Neutrophil (primary cell): ENCODE measurements at regions not wholly inside any gene's neighbourhood (a gene's known extent, or its start where the extent isn't known, plus 50 kb on each side); places are given as distances from the start of the nearest gene placed in this dataset.
"Not testable (repeated sequence)": the region's sequence is repeated elsewhere in the genome, so short reads cannot be mapped to it uniquely, and the experiment has no call there.

Experiments used
- H3K27ac ChIP-seq: fragments of 200-600 bp; sonication (generic); 2 replicates; pipeline ENCODE4 v1.5.1; 2016; ENCODE audit warnings: mild to moderate bottlenecking, moderate library complexity
- H3K27me3 ChIP-seq: fragments of 200-600 bp; sonication (generic); 2 replicates; pipeline ENCODE4 v1.6.0; 2016; ENCODE audit warnings: mild to moderate bottlenecking
- H3K36me3 ChIP-seq: fragments of 200-600 bp; sonication (generic); 2 replicates; pipeline ENCODE4 v1.5.1; 2017
- H3K4me1 ChIP-seq, 2 experiments: fragments of 200-600 bp in 1 of 2; sonication (generic) in 1 of 2; 1 replicate in 1 of 2; 2 replicates in 1 of 2; pipeline versions ENCODE4 v1.5.1 to v1.6.1; 2013 to 2016; ENCODE audit warnings: low read depth in 1 of 2, low read length in 1 of 2, mild to moderate bottlenecking in 1 of 2, moderate library complexity in 1 of 2; ENCODE audit not compliant: control insufficient read depth in 1 of 2, insufficient read depth in 1 of 2
- H3K4me3 ChIP-seq, 2 experiments: fragments of 200-600 bp in 1 of 2; sonication (generic) in 1 of 2; 1 replicate in 1 of 2; 2 replicates in 1 of 2; pipeline ENCODE4 v1.5.1; 2013 to 2016; ENCODE audit warnings: low read depth in 1 of 2, low read length in 1 of 2, mild to moderate bottlenecking in 1 of 2, moderate library complexity in 1 of 2
- H3K9me3 ChIP-seq: fragments of 200-600 bp; sonication (generic); 2 replicates; pipeline ENCODE4 v1.5.1; 2016
- TF ChIP-seq, protein P1 (sequence below): fragments of 200-600 bp; sonication (generic); IDR thresholded peaks from 2 replicates; pipeline ENCODE4 v1.5.1; 2016; ENCODE audit warnings: antibody characterized with exemption

DNA sequence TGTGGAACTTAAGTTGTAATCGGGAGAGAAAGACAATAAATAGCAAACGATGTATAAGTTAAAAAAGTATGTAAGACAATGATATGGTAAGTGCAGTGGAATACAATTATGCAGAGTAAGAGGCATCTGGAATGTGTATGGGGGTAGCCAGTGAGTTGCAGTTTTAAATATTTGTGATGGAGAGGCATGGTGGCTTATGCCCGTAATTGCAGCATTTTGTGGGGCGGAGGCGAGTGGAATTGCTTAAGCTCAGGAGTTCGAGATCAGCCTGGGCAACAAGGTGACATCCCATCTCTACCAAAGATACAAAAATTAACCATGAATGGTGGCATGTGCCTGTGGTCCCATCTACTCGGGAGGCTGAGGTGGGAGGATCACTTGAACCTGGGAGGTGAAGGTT, 52.5 kb upstream of the WDFY3 start:
- Histone ChIP-seq H3K27me3 (no peaks in the 10 kb centered on the region), H3K36me3 (no peaks in the 10 kb centered on the region), H3K4me3 (no peak overlapping the region), H3K4me1 (no peaks in the 10 kb centered on the region), H3K27ac (no peak overlapping the region), H3K9me3 (no peaks in the 10 kb centered on the region)
- TF ChIP-seq, protein P1, sequence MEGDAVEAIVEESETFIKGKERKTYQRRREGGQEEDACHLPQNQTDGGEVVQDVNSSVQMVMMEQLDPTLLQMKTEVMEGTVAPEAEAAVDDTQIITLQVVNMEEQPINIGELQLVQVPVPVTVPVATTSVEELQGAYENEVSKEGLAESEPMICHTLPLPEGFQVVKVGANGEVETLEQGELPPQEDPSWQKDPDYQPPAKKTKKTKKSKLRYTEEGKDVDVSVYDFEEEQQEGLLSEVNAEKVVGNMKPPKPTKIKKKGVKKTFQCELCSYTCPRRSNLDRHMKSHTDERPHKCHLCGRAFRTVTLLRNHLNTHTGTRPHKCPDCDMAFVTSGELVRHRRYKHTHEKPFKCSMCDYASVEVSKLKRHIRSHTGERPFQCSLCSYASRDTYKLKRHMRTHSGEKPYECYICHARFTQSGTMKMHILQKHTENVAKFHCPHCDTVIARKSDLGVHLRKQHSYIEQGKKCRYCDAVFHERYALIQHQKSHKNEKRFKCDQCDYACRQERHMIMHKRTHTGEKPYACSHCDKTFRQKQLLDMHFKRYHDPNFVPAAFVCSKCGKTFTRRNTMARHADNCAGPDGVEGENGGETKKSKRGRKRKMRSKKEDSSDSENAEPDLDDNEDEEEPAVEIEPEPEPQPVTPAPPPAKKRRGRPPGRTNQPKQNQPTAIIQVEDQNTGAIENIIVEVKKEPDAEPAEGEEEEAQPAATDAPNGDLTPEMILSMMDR = no peak

GRCh38 chr4:85019411-85019810, 52.9 kb upstream of the WDFY3 start:
- no peaks in the 10 kb centered on the region for H3K4me1 ChIP-seq
- TF ChIP-seq, protein P1 = no peak
- no peaks in the 10 kb centered on the region for H3K36me3 ChIP-seq

DNA sequence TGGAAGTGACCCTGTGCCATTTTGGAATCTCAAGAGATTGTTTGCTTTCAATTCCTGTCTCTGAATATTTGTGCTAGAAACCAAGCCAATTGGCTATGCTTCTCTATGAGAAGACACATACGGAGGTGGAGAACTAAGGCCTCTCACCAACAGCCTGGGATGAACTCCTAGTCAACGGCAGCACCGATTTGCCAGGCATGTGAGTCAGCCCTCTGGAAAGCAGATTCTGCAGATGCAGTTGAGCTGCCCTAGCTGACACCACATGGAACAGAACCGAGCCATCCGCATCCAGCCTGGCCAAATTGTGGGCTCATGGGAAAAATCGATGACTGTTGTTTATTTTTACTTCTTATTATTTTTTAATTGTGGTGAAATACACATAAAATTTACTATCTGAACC, 58.2 kb upstream of the WDFY3 start:
- TF ChIP-seq, protein P1 = no peak
- no peaks in the 10 kb centered on the region for H3K36me3 ChIP-seq
- H3K9me3 ChIP-seq = no peaks in the 10 kb centered on the region
- H3K4me3 ChIP-seq = no peak overlapping the region
- H3K27ac ChIP-seq = no peak overlapping the region
- no peaks in the 10 kb centered on the region for H3K27me3 ChIP-seq
- H3K4me1 ChIP-seq = no peaks in the 10 kb centered on the region

More at GRCh38 chr4:85019411-85019810, 52.9 kb upstream of the WDFY3 start:
- H3K4me3 ChIP-seq = no peak overlapping the region
- no peak overlapping the region for H3K27ac ChIP-seq
- H3K9me3 ChIP-seq = no peaks in the 10 kb centered on the region
- H3K27me3 ChIP-seq = no peaks in the 10 kb centered on the region

- no peak overlapping the region for H3K27ac ChIP-seq
- no peaks in the 10 kb centered on the region for H3K9me3 ChIP-seq
- no peak overlapping the region for H3K4me3 ChIP-seq
- TF ChIP-seq, protein P1 = no peak
- no peaks in the 10 kb centered on the region for H3K27me3 ChIP-seq
- no peaks in the 10 kb centered on the region for H3K36me3 ChIP-seq
- no peaks in the 10 kb centered on the region for H3K4me1 ChIP-seq
Measured at GRCh38 chr4:85028910-85029309, 62.4 kb upstream of the WDFY3 start.

DNA sequence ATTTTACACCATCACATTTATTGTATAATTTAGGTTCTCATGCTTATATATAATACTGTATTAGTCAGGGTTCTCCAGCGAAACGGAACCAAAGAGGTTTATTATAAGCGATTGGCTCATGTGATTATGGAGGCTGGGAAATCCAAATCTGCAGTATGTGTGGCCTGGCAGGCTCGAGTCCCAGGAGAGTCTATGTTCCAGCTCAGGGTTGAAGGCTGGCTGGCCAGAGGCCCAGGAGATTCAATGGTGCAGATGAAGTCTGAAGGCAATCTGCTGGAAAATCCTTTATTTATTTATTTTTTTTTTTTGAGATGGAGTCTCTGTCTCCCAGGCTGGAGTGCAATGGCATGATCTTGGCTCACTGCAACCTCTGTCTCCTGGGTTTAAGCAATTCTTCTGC, 63.0 kb upstream of the WDFY3 start:
- TF ChIP-seq, protein P1 = no peak
- H3K9me3 ChIP-seq = no peaks in the 10 kb centered on the region

DNA sequence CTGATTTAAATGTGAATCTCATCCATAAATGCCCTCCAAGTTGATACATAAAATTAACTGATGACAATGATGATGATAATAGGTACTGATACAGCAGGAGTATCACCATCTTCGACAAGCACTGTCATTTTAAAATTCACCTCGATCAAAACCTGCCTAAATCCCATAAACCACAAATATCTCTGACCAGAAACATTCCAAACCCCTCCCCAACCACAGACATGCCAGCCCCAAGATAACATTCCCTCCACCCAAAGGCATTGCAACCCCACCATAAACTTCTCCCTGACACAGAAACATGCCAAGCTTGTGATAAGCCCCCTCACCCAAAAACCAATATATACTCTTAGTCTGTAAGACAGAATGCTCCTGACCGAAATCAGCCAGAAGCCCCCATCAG, 63.7 kb upstream of the WDFY3 start:
- H3K9me3 ChIP-seq = no peaks in the 10 kb centered on the region
- no peak overlapping the region for H3K4me3 ChIP-seq
- H3K27me3 ChIP-seq = no peaks in the 10 kb centered on the region
- H3K27ac ChIP-seq = no peak overlapping the region
- TF ChIP-seq, protein P1 = no peak
- no peaks in the 10 kb centered on the region for H3K4me1 ChIP-seq
- H3K36me3 ChIP-seq = no peaks in the 10 kb centered on the region

More for the DNA sequence above, 63.0 kb upstream of the WDFY3 start:
- H3K4me1 ChIP-seq = no peaks in the 10 kb centered on the region
- H3K27me3 ChIP-seq = no peaks in the 10 kb centered on the region
- H3K4me3 ChIP-seq = no peak overlapping the region
- H3K27ac ChIP-seq = no peak overlapping the region
- no peaks in the 10 kb centered on the region for H3K36me3 ChIP-seq

GRCh38 chr4:85033838-85034237, 67.3 kb upstream of the WDFY3 start:
- H3K9me3 ChIP-seq, H3K36me3 ChIP-seq, H3K4me3 ChIP-seq, H3K27ac ChIP-seq, H3K4me1 ChIP-seq, H3K27me3 ChIP-seq: not testable (repeated sequence)
